Stimulated activated CD8-positive, alpha-beta memory T cell treated with anti-CD3 and anti-CD28 coated beads, Interleukin-7, amount 100 ng/mL, for 48 hours (primary cell): ENCODE measurements at regions not wholly inside any gene's neighbourhood (a gene's known extent, or its start where the extent isn't known, plus 50 kb on each side); places are given as distances from the start of the nearest gene placed in this dataset.

ENCODE experiments used
- DNase-seq, 2 donors: peaks; one replicate each; pipeline ENCODE4 v3.0.0-alpha.2; 2020; ENCODE audit warnings: low read depth in 1 of 2; ENCODE audit errors: extremely low read depth in 1 of 2

DNA sequence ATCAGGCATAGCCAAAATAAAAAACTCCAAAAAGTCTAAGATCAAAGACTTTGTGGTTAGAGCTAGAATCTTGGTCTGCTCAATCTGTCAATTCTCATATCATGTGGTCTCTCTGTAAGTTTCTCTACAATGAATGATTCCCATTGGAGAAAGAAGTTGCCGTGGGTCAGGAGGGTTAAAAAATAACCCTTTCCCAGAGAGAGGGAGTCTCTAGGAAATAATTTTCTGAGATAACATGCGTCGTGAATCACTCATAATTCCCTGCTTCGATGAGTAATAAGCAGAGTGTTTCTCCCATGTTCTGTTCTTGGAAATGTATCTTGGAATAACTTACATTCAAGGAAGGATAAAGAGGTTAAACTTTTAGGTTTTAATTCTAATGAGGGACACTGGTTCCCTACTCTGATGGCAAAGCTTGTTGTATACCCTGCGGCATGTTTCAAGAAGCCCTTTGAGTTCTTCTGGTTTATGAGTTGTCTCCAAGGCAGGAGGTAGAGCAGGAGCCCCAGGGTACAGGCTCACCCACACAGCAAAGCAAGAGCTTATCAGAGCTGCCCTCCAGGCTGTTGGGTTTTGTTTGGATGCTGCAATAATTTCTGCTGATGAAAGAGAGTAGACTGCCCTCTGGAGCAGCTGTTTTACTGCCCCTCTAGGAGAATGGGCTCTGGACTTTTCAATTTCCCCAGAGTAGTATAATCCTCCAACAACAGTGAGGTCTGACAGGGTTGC, 599.1 kb downstream of the QKI start:
- no peak for DNase-seq

DNA sequence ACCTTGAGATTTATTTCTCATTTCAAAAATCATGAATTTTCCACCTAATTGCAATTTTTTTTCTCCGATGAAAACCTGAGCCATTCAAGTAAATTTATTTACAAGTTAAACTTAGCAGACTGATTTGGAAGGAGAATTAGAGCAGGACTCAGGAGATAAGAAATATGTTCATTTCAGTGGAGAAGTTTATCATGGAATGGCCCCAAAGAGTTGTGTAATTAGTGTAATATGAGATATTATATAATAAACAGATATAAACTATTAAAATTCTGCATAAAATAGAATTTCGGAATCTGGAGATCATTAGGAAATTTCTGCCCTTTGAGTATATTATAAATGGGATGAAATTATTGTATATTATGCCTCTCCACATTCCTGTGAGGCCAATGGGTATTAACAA, 596.8 kb downstream of the QKI start:
- DNase-seq, result no peak

DNA sequence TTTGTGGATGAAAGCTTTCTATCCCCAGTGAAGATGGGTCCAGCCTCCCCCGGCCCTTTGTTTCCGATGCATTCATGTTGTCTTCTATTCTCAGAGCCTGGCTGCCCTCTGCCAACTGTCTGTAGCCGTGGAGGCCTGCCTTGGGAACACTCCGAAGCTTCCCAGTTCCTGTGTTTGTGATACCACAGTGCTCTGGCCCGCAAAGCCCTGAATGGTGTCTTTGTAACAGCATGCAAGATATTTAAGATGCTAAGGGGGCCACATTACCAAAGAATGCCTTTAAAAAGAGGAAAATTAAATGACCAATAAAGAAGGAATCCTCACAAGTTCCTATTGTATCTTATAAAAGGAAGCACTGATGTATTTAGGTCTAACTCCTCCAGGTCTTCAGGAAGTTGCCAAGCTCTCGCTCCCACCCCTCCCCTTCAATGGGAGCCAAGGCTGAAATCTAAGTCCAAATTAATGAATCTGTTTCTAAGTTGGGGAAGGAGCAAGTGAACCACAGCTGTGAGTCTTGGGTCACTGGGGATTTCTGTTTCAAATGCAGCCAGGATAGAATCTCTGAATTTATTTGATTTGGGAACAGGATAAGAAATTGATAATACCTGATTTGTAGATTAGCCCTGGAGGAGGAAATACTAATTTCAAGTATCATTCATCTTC, 596.1 kb downstream of the QKI start:
- no peak for DNase-seq

DNA sequence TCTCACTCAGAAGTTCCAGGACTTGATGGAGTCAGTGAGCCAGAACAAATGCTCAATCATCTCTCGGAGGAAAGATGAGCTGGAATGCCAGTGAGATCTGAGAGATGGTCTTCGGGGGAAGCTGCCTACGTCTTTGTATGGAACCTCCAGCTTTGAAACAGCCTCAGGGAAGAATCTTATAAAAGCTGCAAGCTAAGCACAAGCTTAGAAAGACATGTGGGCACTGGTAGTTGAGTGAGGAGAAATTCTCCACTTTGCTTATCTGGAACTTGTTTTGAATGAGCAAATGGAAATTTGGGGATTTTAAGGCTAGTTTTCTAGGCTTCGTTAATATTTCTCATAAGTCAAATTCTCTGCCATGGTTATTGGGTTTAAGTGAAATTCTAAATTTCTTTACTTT, 594.4 kb downstream of the QKI start:
- no peak for DNase-seq

DNA sequence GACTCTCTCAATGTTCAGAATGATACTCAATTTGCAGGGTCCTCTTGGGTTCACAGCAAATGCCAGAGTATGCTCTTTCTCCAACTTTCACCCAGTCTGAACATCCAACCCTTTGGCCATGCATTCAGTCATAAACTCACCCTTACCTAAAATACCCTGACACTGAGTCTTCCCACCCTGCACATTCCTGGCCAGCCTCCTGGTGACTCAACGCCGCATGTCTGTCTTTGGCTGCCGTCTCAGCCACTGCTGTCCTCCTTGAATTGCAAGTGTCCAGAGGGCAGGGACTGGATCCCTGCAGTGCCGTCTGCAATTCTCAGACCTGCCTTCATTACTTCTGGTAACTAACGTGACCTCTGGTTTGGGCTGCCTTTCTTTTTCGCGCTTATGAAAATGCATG, 593.4 kb downstream of the QKI start:
- DNase-seq, result no peak

DNA sequence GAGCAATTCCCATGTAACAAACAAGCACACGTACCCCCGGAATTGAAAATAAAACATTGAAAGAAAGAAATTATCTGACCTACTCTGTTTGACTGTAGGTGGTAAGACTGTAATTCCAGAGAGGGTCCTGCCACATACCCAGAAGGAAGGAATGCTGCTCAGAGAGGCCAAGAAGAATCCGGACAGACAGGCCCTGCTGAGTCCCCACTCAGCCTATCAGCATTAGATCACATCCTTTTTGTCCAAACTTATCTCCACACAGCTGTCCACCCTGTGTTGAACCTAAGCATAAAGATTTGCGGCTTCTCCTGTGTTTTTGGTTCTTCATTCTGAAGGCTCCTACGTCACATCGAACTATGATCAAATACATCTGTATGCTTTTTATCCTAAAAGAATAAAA, 591.9 kb downstream of the QKI start:
- no peak for DNase-seq

DNA sequence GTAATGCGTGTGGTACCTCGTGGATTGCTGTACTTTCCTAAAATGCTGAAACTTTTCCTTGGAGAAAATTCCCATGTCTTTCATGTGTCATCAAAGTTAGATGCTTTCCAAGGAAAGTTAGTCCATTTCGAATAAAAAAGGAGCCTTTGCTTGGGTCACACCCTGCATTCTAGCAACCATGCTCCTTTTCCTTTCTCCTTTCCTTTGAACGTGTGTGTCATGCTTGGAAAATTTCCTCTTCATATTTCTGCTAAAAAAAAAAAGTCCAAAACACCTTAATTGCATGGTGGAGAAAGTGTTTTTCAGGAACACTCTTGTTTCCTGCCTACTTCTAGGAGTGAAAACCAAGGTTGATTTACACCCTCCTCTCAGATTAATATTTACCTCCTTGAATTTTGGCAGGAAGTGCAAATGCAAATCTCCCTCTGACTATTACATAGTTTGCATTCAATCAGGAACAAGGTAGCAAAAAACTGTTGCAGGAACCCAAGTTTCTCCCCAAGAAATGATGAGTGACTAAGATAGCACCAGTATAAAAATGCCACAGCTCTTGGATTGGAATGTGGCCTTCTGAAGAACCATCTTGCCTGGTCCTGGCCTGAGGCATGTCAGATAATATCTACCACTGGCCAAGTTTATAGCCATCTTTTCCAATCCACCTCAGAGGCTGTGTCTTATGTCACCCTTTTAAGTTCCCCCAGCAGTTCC, 590.6 kb downstream of the QKI start:
- no peak for DNase-seq

DNA sequence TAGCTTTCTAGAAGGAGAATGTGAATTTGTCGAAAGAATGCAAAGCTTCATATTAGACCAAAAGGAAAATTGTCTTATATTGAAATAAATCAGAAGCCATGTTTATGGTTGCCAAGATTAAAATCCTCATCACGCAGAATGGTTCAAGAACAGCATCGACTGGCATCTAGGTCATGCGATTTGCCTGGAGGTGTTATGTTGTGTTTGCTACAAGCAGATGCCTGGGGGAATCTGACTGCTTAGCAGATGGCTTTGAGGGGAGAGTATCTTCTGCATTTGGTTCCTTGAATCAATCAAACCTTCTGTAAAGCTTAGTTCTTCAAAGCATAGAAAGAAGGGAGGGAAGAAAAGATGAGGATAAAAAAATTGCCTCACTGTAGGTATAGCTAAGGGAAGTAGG, 585.8 kb downstream of the QKI start:
- no peak for DNase-seq

DNA sequence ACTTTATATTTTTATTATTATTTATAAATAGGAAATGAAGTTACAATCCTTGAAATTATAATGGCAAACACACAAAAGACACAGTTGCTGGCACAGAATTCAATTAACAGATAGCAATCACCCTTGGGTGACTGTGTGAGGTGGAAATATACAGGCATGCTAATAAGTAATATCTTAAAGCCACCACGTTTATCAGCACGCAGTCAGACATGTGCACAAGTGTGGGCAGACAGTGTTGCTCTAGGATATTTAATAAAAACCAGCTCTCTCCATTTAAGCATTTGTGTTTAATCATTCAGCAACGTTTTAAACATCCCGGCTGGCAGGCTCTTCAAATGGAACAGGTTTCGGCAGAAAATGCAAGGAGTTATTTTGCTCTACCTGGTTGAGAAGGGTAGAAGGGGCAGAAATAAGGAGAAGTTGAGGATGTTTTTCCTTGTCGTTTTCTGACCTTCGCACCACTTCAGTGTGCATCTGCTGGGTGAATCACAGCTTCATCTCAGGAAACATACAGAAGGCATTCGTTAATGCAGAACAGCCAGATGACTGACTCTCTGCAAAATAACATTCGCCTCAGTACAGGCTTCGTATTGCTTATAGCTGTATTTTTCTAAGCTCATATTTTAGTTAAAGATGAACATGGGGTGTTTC, 585.1 kb downstream of the QKI start:
- DNase-seq, result no peak

DNA sequence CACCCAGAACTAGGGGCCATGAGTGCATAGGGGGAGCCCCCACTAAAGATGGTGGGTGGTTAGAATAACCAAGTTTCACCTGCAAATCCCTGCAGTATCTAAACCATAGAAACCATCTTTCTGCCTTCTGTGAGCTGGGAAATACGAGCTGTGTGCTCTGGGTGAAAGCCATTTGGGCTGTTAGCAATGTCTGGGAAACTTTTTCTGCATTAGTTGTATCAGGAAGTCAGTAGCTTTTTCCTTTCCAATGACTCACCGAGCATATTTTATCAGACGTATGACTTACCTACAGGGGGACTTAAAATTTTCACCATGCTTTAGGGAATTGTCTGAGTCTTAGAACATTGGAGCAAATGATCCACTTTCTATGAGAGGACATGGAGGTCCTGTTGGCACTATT, 584.0 kb downstream of the QKI start:
- no peak for DNase-seq

DNA sequence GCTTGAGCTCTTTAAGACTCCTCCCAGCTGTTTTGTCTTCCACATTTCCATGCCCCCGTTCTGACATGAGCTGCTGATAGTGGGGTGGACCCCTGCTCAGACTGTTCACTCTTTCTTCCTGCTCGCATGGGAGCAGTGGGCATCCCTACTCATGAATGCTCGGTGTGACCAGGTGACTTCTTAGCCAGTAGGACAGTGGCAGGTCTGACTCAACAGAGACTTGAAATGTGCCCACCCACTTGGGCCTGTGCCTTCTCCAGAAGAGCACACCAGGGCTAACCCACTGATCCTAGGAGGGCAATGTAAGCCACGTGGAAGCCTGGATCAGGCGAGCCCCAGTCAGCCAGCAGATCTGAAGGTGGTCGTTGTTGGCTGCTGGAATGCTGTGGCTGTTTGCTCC, 582.0 kb downstream of the QKI start:
- no peak for DNase-seq

DNA sequence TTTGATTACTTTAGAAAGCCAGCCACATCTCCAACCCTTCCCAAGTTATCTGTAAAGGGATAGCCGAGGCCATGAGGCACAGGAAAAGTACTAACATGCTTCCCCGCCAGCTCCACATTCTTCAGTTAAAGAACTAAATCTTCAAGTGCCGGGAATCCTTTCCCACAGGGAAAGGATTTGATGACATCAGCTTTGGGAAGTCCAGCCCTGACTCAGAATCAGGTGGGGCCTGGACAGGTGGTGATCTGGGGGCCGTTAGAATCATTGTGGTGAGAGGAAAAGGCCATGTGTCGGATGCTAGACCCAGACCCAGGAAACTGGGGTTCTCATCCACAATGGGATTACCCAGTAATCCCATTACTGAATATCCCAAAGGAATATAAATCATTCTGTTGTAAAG, 580.0 kb downstream of the QKI start:
- DNase-seq, result no peak

DNA sequence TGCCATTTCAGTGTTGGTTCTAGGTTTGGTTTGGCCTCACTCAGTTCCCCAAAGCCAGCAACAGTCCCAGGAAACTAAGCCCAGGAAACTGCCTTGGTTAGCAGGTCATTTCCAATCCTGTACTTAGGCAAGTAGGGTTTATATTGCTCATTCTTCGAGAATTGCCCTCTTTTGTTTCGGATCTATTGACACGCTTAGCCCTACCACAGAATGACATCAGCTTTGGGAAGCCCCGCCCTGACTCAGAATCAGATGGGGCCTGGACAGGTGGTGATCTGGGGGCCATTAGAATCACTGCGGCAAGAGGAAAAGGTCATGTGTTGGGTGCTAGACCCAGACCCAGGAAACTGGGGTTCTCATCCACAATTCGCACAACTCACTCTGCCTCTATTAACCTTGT, 578.2 kb downstream of the QKI start:
- DNase-seq, result no peak

DNA sequence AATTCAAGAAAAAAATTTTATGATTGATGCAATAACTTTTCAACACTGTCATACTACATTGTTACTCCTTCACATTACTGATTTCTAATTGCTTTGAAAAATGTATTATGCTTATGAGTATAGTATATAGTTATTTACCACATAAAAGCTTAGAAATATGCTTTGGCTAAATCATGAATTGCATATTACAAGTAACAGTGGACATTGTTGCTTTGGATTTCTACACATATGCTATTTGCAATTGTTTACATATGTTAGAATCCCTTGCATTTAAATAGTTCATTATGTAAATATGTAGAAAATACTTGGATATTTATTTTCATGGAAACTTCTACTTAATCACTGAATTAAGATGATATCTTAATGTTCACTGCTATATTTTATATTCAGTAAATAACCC, 577.5 kb downstream of the QKI start:
- DNase-seq, result no peak

DNA sequence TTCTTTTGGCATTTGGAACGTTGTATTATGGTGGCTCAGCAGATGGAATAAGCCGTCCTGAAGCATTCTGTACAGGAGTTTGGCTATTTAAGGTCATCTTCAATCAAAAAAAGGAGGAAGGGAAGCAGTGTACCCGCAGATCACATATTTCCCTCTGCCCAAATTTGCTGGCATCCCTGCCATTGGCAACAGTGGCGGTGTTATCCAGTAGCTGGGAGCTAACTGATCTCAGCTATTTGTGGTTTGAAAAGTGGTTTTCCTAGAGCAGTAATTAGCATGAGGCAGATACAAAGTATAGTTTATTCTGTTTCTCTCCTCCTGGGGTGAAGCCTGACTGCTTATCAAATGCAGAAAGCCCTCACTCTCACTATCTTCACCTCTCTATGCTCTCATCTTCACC, 576.8 kb downstream of the QKI start:
- no peak for DNase-seq

DNA sequence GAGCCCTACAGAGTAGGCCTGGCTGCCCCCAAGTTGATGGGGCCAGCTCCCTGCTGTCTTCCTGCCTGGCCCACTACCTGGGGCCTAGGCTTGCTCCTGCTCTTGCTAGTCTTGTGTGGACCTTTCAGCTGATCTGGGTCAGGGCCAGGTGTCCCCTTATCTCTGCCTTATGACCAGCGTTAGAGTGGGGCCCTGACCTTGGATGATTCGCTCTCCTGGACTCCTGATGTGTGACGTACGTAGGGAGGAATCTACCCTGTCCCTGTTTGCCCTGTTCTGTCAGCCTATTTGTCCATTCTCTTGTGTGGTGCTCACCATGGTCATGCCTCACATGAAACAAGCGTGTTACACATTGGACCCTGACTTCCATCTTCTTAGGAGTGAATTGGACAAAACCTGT, 571.8 kb downstream of the QKI start:
- no peak for DNase-seq

DNA sequence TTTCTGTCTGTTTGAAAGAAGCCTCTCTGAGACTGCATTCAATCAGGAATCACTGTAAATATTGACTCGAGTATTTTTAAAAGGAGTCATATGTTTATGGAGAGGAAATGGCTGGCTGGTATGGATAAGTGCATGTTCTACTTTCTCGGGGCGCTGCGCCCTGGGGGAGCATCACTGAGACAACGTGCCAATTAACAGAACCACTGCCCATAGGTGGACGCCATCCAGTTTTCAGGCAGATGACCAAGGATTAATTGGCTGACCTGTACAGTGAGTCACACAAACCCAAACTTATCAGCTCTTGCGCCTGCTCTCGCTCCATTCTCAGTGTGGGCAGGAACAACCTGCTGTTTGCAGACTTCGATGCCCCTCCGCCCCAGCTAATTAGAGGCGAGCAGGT, 571.2 kb downstream of the QKI start:
- no peak for DNase-seq

DNA sequence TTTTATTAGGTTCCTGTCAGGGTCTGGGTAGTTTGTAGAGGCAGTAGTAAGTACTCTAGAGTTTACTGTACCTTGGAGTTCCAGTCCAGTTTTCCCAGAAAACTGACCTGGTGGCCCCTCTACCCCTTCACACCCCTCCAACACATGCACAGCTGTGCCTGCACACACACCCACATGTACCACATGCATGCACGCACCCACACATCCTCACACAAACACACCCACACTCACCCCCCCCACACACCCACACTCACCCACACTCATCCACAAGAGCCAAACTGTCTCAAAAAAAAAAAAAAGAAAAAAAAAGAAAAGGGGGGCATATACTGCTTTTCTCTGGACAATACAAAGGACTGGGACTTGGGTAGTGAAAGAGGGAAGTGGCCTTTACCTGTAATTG, 570.5 kb downstream of the QKI start:
- DNase-seq, result no peak

DNA sequence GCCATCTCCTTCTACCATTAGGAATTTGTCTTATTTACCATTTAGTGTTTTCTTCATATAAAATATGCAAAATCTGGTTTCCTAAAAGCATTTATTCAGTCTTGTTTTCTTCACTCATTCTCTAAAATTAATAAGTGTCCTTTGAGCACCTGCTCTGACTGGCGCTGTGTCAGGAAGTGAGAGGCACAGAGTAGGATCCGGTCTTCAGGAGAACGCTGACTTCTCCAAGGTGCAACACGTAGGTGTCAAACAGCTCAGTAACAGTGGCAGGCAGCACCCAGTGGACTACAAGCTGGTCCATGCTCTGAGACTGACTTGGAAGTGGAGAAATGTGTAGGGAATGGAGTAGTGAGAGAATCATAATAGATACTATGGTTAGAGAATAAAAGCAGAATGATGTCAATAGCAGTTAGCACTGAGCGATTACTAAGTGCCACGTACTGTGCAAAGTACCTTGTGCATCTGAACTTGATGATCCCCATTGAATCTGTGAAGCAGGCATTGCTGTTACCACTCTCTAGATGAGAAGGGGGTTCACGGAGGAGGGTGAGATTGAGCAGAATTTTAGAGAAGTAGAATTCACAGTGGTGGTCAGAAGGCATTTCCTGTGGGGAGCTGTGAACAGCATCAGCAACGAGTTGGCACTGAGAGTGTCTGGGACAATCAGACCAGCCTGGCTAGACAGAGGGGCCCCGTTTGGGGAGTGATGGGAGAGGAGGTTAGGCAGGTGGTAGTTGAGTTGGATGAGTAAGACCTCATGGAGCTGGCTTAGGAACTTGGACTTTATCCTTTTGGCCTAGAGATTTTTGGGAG, 569.8 kb downstream of the QKI start:
- no peak for DNase-seq

DNA sequence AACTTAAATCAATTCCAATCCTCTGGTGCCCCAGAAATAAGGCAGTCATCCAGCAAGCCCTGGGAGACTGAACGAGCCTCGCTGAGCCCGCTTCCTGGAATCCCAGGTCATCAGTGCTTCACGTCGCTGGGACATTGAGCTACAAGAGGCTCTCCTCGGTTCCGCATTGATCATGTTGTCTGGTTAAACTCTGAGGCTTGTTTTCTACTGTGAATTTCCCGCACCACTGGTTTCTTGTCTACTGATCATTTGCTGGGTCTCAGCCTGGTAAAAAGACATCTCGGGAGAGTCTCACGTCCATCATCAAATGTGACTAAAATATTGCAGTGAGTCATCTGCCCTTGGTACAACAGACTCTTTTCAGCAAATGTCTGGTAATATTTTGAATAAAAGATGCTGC, 569.2 kb downstream of the QKI start:
- no peak for DNase-seq

DNA sequence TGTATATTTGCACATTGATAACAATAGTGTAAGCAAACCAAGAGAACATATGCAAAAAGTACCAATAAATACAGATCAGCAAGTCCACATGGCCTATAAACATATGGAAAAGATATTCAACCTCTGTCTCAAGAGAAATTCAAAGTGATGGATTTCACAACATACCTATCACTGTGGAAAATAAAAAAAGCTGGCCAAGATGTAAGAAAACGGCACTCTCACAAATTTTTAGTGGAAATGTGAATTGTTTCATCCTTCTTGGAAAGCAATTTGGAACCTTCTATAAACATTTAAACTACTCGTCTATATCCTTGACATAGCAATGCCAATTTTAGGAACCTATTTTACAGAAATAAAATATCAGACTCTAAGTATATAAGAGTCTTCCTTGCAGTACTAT, 559.8 kb downstream of the QKI start:
- DNase-seq, result no peak
